ENCODE measurements at regions not wholly inside any gene's neighbourhood (a gene's known extent, or its start where the extent isn't known, plus 50 kb on each side); places are given as distances from the start of the nearest gene placed in this dataset.

GRCh38 chr2:103814016-103814415 is 1039.9 kb upstream of the POU3F3 start:
- TF ChIP-seq ZFX (IDR thresholded peaks at IDR 0.05; ENCODE audit: borderline replicate concordance): no peak
- TF ChIP-seq, protein P1, sequence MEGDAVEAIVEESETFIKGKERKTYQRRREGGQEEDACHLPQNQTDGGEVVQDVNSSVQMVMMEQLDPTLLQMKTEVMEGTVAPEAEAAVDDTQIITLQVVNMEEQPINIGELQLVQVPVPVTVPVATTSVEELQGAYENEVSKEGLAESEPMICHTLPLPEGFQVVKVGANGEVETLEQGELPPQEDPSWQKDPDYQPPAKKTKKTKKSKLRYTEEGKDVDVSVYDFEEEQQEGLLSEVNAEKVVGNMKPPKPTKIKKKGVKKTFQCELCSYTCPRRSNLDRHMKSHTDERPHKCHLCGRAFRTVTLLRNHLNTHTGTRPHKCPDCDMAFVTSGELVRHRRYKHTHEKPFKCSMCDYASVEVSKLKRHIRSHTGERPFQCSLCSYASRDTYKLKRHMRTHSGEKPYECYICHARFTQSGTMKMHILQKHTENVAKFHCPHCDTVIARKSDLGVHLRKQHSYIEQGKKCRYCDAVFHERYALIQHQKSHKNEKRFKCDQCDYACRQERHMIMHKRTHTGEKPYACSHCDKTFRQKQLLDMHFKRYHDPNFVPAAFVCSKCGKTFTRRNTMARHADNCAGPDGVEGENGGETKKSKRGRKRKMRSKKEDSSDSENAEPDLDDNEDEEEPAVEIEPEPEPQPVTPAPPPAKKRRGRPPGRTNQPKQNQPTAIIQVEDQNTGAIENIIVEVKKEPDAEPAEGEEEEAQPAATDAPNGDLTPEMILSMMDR (IDR thresholded peaks at IDR 0.05): no peak

Data from 22Rv1 (cell line).